RWPE1 (cell line): ENCODE measurements at regions not wholly inside any gene's neighbourhood (a gene's known extent, or its start where the extent isn't known, plus 50 kb on each side); places are given as distances from the start of the nearest gene placed in this dataset.

ENCODE experiments used
- CTCF ChIA-PET: fragments of 350-600 bp; sonication (Branson Sonifier 250); formaldehyde crosslinking; extraction: SDS; loops from one replicate; lab custom pipeline; 2021; lab: Yijun Ruan, JAX
- POLR2A ChIA-PET: fragments of 400-600 bp; formaldehyde crosslinking; extraction: SDS; loops from one replicate; lab custom pipeline; 2020; ENCODE audit warnings: antibody characterized with exemption; ENCODE audit not compliant: low non-redundant PET; lab: Yijun Ruan, JAX
- DNase-seq: peaks from one replicate; pipeline ENCODE4 v3.0.0; 2012; ENCODE audit warnings: low spot score
- H3K27ac ChIP-seq: fragments of 450-650 bp; 2 replicates; pipeline ENCODE4 v1.5.1; 2017
- CTCF ChIP-seq: fragments of 450-650 bp; conservative IDR thresholded peaks from 2 replicates; pipeline ENCODE4 v1.5.1; 2017; ENCODE audit warnings: low read depth, mild to moderate bottlenecking

DNA sequence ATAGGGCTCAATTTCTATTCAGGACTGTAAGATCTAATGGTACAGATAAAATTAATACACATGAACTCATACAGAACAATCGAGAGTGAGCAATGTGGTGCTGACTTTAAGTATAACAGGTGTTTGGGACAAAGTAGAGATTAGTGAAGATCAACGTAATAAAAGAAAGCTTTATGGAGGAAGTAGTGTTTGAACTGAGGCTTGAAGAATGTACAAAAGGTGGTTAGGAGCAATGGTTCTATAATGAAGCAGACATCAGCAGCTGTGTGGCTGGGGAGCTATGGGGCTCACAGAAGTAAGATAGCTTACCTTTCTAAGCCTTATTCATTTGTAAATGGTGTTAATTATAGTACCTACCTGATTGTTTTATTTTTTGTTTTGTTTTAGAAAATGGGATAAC, 275.4 kb upstream of the RGMB start:
- POLR2A ChIA-PET = no interaction called here
- TF ChIP-seq CTCF = no peak
- H3K27ac ChIP-seq = no peak overlapping the region
- no peak for DNase-seq
- CTCF ChIA-PET = no interaction called here

GRCh38 chr5:98499892-98500291, 273.6 kb upstream of the RGMB start:
- no peak for DNase-seq
- no peak overlapping the region for H3K27ac ChIP-seq
- no peak for TF ChIP-seq CTCF
- ChIA-PET CTCF (interaction anchor here (0.5 to 1.0 kb wide), 4 partner anchors 13 to 988 kb away, joined by 3 to 4 read pairs (median 4); no protein-coding TSS in a partner anchor), POLR2A (no interaction called here)

- no peak for TF ChIP-seq CTCF
- no peak overlapping the region for H3K27ac ChIP-seq
- POLR2A ChIA-PET = no interaction called here
- CTCF ChIA-PET = no interaction called here
- no peak for DNase-seq
Observed at GRCh38 chr5:98500811-98501210, 272.7 kb upstream of the RGMB start.

DNA sequence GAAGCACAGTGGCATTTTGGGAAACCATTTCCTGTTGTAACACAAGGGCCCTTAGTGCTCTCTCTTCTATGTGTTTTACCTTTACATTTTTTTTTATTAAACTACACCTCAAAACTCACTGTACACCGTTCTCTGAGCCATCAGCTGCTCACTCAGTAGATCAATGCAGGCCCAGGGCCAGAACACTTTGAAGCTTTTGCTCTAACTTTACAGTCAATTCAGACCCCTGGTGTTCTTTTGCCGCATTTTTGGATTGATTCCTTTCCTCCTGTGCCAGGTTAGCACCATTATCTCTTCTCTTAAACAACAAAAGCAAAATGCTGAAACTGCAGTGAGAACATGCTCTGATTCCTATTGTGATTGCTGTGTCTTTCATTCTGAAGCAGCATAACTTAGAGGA, 269.8 kb upstream of the RGMB start:
- POLR2A ChIA-PET = no interaction called here

DNA sequence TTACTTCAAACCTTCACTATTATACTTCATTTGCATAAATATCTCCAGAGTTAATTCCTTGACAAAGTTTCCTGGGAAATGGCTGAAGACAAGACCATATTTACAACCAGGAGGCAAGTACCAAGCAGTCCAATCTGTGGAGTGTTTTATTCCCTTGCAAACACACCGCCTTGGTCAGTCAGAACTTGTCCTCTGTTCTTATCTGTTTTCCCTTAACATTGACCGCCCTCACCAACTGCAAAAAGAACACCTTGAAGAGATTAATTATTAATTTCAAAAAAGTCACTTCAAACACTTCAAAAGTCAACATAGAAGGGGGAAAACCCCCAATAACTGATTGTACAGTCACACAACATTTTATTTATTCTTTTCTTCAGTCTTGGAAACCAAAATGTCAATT, 269.0 kb upstream of the RGMB start:
- no peak for DNase-seq
- CTCF ChIA-PET = no interaction called here

More for the DNA sequence above, 269.8 kb upstream of the RGMB start:
- CTCF ChIA-PET = no interaction called here
- DNase-seq = no peak
- no peak overlapping the region for H3K27ac ChIP-seq
- no peak for TF ChIP-seq CTCF

DNA sequence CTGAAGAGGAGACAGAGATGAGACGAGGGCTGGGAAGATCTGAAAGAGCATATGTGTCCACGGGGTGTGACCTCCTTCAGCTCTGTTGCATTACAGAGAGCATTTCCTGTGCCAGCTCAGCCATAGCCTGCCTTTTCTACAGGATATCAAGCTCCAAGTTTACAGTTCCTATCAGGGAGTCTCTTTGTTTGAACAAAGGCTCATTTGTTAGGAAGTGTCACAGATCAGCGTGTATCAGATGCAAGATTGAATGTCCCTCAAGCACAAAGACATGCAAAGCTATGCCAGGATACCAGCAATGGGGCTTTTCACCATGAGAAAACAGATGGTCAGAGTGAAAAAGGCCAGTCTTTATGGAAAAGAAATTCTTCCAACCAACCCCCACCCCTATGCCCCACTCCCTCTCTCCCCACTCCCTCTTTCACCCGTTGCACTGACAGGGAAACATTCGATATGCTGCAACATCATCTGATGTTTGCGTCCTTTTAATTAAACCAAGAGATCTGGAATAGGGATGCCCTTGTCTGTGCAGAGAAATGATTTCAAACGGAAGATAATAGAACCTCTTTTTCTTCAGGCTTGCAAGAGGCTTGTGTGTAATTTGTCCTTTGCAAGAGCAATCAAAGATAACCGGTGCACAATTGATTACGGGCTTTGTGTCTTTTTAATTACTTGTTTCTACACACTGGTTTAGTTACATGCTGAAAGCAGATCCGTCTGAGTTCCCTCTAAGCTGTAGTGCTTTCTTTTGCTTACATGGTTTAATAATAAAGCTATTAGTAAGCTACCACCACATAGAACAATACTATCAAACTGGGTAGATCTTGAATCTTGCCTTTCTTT, 263.1 kb upstream of the RGMB start:
- CTCF ChIA-PET = interaction anchor here (0.6 to 0.7 kb wide), 2 partner anchors 149 to 214 kb away, joined by 3 to 4 read pairs; no protein-coding TSS in a partner anchor
- no peak for DNase-seq

More for the DNA sequence above, 269.0 kb upstream of the RGMB start:
- no peak overlapping the region for H3K27ac ChIP-seq
- POLR2A ChIA-PET = no interaction called here
- TF ChIP-seq CTCF = no peak

More for the DNA sequence above, 263.1 kb upstream of the RGMB start:
- POLR2A ChIA-PET = no interaction called here
- no peak for TF ChIP-seq CTCF
- no peak overlapping the region for H3K27ac ChIP-seq
